ENCODE measurements at regions not wholly inside any gene's neighbourhood (a gene's known extent, or its start where the extent isn't known, plus 50 kb on each side); places are given as distances from the start of the nearest gene placed in this dataset.

DNA sequence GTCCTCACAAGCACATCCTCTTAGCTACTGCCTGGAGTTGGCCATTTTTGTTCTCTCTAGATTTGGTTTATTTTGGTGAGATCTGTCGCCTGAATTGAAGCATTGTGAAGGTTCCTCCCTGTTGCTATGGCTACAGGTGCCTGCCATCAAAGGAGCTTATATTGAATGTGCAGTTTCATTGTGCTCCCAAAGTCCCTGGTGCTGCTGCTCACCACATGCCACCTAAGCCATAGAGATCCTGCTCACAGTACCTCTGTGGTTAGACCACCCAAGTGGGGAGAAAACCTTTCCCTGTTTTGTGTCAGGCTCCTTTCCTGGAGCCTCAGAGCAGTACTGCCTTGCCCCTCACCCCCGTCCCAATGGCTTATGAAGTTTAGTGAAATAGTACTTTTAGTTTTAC is 383.4 kb downstream of the TMEM38B start:
- TF ChIP-seq ELF4 (IDR thresholded peaks at IDR 0.05) (no peak), CTBP1 (IDR thresholded peaks at IDR 0.05; ENCODE audit: borderline replicate concordance) (no peak)
- ChIA-PET CTCF (no interaction called here), POLR2A (no interaction called here)
- DNase-seq (ENCODE audit: extremely low spot score): no peak

DNA sequence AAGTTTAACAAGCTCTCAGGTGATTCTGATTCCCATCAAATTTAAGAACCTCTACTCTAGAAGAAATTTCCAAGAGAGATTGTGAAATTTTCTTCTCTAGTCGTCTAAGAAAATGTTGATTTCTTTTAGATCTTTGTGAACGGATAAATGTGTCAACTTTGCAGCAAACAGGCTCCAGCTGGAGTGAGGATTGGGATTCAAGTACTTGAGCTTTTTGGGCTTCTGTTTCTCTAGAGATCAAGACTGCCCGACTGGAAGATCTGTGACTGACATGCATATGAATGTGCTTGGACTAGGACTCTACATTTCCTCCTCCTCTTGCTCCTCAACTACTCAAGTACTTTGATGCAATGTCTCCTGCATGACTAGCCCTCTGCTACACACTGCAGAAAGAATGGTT is 388.3 kb downstream of the TMEM38B start:
- POLR2A ChIA-PET: no interaction called here
- DNase-seq (ENCODE audit: extremely low spot score): no peak
- CTCF ChIA-PET: no interaction called here
- no peak for TF ChIP-seq ELF4 (IDR thresholded peaks at IDR 0.05)
- TF ChIP-seq L3MBTL2 (conservative IDR thresholded peaks at IDR 0.05): no peak
- TF ChIP-seq CTBP1 (IDR thresholded peaks at IDR 0.05; ENCODE audit: borderline replicate concordance): no peak
- TF ChIP-seq ZNF384 (IDR thresholded peaks at IDR 0.05): no peak
- no peak for TF ChIP-seq NFRKB (IDR thresholded peaks at IDR 0.05)
- TF ChIP-seq FOXK2 (IDR thresholded peaks at IDR 0.05): no peak
- TF ChIP-seq SUZ12 (IDR thresholded peaks at IDR 0.05): no peak
- no peak for TF ChIP-seq BHLHE40 (IDR thresholded peaks at IDR 0.05; ENCODE audit: borderline replicate concordance)
- TF ChIP-seq LEF1 (IDR thresholded peaks at IDR 0.05; ENCODE audit: borderline replicate concordance): no peak
- TF ChIP-seq ARNT (IDR thresholded peaks at IDR 0.05): no peak
- no peak for TF ChIP-seq SP1 (IDR thresholded peaks at IDR 0.05)
- TF ChIP-seq FOXA1 (IDR thresholded peaks at IDR 0.05): no peak
- no peak for TF ChIP-seq FOXM1 (IDR thresholded peaks at IDR 0.05; ENCODE audit: borderline replicate concordance)
- TF ChIP-seq HDGF (IDR thresholded peaks at IDR 0.05; ENCODE audit: borderline replicate concordance): no peak
- no peak for TF ChIP-seq TARDBP (IDR thresholded peaks at IDR 0.05)
- TF ChIP-seq, protein P1, sequence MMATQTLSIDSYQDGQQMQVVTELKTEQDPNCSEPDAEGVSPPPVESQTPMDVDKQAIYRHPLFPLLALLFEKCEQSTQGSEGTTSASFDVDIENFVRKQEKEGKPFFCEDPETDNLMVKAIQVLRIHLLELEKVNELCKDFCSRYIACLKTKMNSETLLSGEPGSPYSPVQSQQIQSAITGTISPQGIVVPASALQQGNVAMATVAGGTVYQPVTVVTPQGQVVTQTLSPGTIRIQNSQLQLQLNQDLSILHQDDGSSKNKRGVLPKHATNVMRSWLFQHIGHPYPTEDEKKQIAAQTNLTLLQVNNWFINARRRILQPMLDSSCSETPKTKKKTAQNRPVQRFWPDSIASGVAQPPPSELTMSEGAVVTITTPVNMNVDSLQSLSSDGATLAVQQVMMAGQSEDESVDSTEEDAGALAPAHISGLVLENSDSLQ (IDR thresholded peaks at IDR 0.05): no peak

- POLR2A ChIA-PET: no interaction called here
- CTCF ChIA-PET: no interaction called here
Observed at GRCh38 chr9:106084702-106085101, 390.4 kb downstream of the TMEM38B start.

GRCh38 chr9:106085479-106085878 is 391.1 kb downstream of the TMEM38B start:
- CTCF ChIA-PET: no interaction called here
- no peak for DNase-seq (ENCODE audit: extremely low spot score)
- POLR2A ChIA-PET: no interaction called here
- TF ChIP-seq BHLHE40 (IDR thresholded peaks at IDR 0.05; ENCODE audit: borderline replicate concordance) (no peak), ELF4 (IDR thresholded peaks at IDR 0.05) (no peak)

More at GRCh38 chr9:106084702-106085101, 390.4 kb downstream of the TMEM38B start:
- DNase-seq (ENCODE audit: extremely low spot score): no peak
- TF ChIP-seq NFRKB (IDR thresholded peaks at IDR 0.05) (no peak), ZNF384 (IDR thresholded peaks at IDR 0.05) (no peak), TARDBP (IDR thresholded peaks at IDR 0.05) (no peak), ELF4 (IDR thresholded peaks at IDR 0.05) (no peak), FOXM1 (IDR thresholded peaks at IDR 0.05; ENCODE audit: borderline replicate concordance) (no peak), HDGF (IDR thresholded peaks at IDR 0.05; ENCODE audit: borderline replicate concordance) (no peak), BHLHE40 (IDR thresholded peaks at IDR 0.05; ENCODE audit: borderline replicate concordance) (no peak), L3MBTL2 (conservative IDR thresholded peaks at IDR 0.05) (no peak), SP1 (IDR thresholded peaks at IDR 0.05) (no peak), FOXA1 (IDR thresholded peaks at IDR 0.05) (no peak), SUZ12 (IDR thresholded peaks at IDR 0.05) (no peak), LEF1 (IDR thresholded peaks at IDR 0.05; ENCODE audit: borderline replicate concordance) (no peak), ARNT (IDR thresholded peaks at IDR 0.05) (no peak)
- TF ChIP-seq, protein P1 (IDR thresholded peaks at IDR 0.05): no peak

DNA sequence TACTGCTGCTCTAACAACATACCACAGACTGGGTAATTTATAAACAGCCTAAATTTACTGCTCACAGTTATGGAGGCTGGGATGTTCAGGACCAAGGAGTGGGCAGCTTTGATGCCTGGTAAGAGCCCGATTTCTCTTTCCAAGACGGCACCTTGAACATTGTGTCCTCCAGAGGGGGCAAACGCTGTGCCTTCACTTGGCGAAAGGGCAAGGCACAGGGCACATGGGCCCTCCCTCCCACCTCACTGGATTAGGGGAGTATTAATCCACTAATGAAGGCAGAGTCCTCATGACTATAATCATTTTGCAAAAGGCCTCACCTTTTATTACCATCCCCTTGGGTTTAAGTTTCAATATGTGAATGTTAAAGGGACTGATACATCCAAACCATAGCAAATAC is 397.7 kb downstream of the TMEM38B start:
- CTCF ChIA-PET: no interaction called here
- TF ChIP-seq FOXM1 (IDR thresholded peaks at IDR 0.05; ENCODE audit: borderline replicate concordance) (no peak), SP1 (IDR thresholded peaks at IDR 0.05) (no peak), ZNF384 (IDR thresholded peaks at IDR 0.05) (no peak), SUZ12 (IDR thresholded peaks at IDR 0.05) (no peak), ELF4 (IDR thresholded peaks at IDR 0.05) (no peak), HDGF (IDR thresholded peaks at IDR 0.05; ENCODE audit: borderline replicate concordance) (no peak), LEF1 (IDR thresholded peaks at IDR 0.05; ENCODE audit: borderline replicate concordance) (no peak), L3MBTL2 (conservative IDR thresholded peaks at IDR 0.05) (no peak), CTBP1 (IDR thresholded peaks at IDR 0.05; ENCODE audit: borderline replicate concordance) (no peak), BHLHE40 (IDR thresholded peaks at IDR 0.05; ENCODE audit: borderline replicate concordance) (no peak), ARNT (IDR thresholded peaks at IDR 0.05) (no peak), FOXK2 (IDR thresholded peaks at IDR 0.05) (no peak), FOXA1 (IDR thresholded peaks at IDR 0.05) (no peak)
- TF ChIP-seq, protein P1 (IDR thresholded peaks at IDR 0.05): no peak
- no peak for DNase-seq (ENCODE audit: extremely low spot score)
- POLR2A ChIA-PET: no interaction called here

GRCh38 chr9:106102821-106103220 is 408.5 kb downstream of the TMEM38B start:
- no peak for TF ChIP-seq FOXK2 (IDR thresholded peaks at IDR 0.05)
- TF ChIP-seq BHLHE40 (IDR thresholded peaks at IDR 0.05; ENCODE audit: borderline replicate concordance): no peak
- no peak for TF ChIP-seq CTBP1 (IDR thresholded peaks at IDR 0.05; ENCODE audit: borderline replicate concordance)
- no peak for TF ChIP-seq HDGF (IDR thresholded peaks at IDR 0.05; ENCODE audit: borderline replicate concordance)
- TF ChIP-seq SP1 (IDR thresholded peaks at IDR 0.05): no peak
- no peak for TF ChIP-seq NFRKB (IDR thresholded peaks at IDR 0.05)
- TF ChIP-seq ARNT (IDR thresholded peaks at IDR 0.05): no peak
- TF ChIP-seq SUZ12 (IDR thresholded peaks at IDR 0.05): no peak
- no peak for TF ChIP-seq FOXM1 (IDR thresholded peaks at IDR 0.05; ENCODE audit: borderline replicate concordance)
- no peak for TF ChIP-seq ELF4 (IDR thresholded peaks at IDR 0.05)
- TF ChIP-seq LEF1 (IDR thresholded peaks at IDR 0.05; ENCODE audit: borderline replicate concordance): no peak
- POLR2A ChIA-PET: no interaction called here
- no peak for DNase-seq (ENCODE audit: extremely low spot score)
- CTCF ChIA-PET: no interaction called here

DNA sequence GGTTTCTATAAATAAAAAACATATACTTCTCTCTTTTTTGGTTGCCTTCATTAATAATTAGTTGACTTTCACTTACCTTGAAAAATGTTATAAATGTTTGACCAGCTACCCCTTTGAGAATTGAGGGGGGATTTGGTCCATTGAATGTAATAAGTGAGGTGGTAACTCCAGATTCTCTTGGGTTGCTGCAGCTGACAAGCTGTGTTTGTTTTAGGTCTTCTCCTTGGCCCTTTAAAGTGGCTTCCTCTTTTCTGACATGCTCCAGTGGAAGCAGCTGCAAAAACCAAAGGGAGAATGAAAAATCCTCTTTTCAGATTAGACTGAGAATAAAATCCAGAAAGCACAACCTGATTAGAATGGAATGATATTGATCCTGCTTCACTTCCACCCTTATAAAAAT is 410.5 kb downstream of the TMEM38B start:
- POLR2A ChIA-PET: no interaction called here
- DNase-seq (ENCODE audit: extremely low spot score): no peak
- TF ChIP-seq HDGF (IDR thresholded peaks at IDR 0.05; ENCODE audit: borderline replicate concordance) (no peak), BHLHE40 (IDR thresholded peaks at IDR 0.05; ENCODE audit: borderline replicate concordance) (no peak), SUZ12 (IDR thresholded peaks at IDR 0.05) (no peak), L3MBTL2 (conservative IDR thresholded peaks at IDR 0.05) (no peak)
- CTCF ChIA-PET: no interaction called here
